H1 (cell line): ENCODE measurements at regions not wholly inside any gene's neighbourhood (a gene's known extent, or its start where the extent isn't known, plus 50 kb on each side); places are given as distances from the start of the nearest gene placed in this dataset.

Experiments used
- CTCF ChIA-PET: fragments of 300-600 bp; sonication (Branson Sonifier 250); formaldehyde crosslinking; loops from one replicate; lab custom pipeline; 2021; ENCODE audit not compliant: partially characterized antibody; lab: Charles Lee
- POLR2A ChIA-PET: fragments of 300-600 bp; sonication (Branson Sonifier 250); formaldehyde crosslinking; loops from one replicate; lab custom pipeline; 2021; ENCODE audit warnings: inconsistent platforms; ENCODE audit not compliant: partially characterized antibody; lab: Charles Lee
- DNase-seq, 2 experiments: peaks; one replicate each; pipeline versions ENCODE4 v3.0.0 to v3.0.0-alpha.2; 2010 to 2022; ENCODE audit warnings: low spot score in 2 of 2, low read depth in 1 of 2, mixed read lengths in 1 of 2
- FAIRE-seq: peaks from 2 replicates; lab custom pipeline; 2011; peaks lifted over from hg19 to GRCh38; lab: Jason Lieb, UNC
- H2AFZ ChIP-seq: 2 replicates; pipeline ENCODE4 v1.8.1; 2012; ENCODE audit warnings: low read length, inconsistent platforms
- H2AK5ac ChIP-seq: 2 replicates; pipeline ENCODE4 v1.6.1; 2013; ENCODE audit warnings: low read depth, low read length
- H2BK120ac ChIP-seq: replicated peaks from 2 replicates; pipeline ENCODE3; 2013; ENCODE audit warnings: low read depth, low read length, inconsistent platforms
- H2BK12ac ChIP-seq: 2 replicates; pipeline ENCODE4 v1.6.1; 2013; ENCODE audit warnings: low read depth, low read length
- H2BK15ac ChIP-seq: 2 replicates; pipeline ENCODE4 v1.6.1; 2013; ENCODE audit warnings: low read length
- H2BK20ac ChIP-seq: 2 replicates; pipeline ENCODE4 v1.6.1; 2013; ENCODE audit warnings: low read length
- H2BK5ac ChIP-seq: 2 replicates; pipeline ENCODE4 v1.6.1; 2013; ENCODE audit warnings: low read depth, low read length
- H3K14ac ChIP-seq: 2 replicates; pipeline ENCODE4 v1.6.1; 2013; ENCODE audit warnings: inconsistent platforms; ENCODE audit not compliant: insufficient read length
- H3K18ac ChIP-seq: 2 replicates; pipeline ENCODE4 v1.6.1; 2013; ENCODE audit warnings: low read length; ENCODE audit errors: extremely low read depth
- H3K23ac ChIP-seq: 2 replicates; pipeline ENCODE4 v1.6.1; 2013; ENCODE audit warnings: inconsistent platforms; ENCODE audit not compliant: insufficient read length
- H3K23me2 ChIP-seq: 2 replicates; pipeline ENCODE4 v1.6.1; 2013; ENCODE audit warnings: low read depth, low read length
- H3K27ac ChIP-seq: 2 replicates; pipeline ENCODE4 v1.6.1; 2011; ENCODE audit warnings: low read depth, low read length, inconsistent platforms
- H3K27me3 ChIP-seq, 4 experiments: replicated peaks in 1 of 4; 1 replicate in 1 of 4; 2 replicates in 3 of 4; pipeline versions ENCODE4 v1.6.1 to v1.8.1; 2011 to 2013; ENCODE audit warnings: low read length in 3 of 4, mild to moderate bottlenecking in 3 of 4, inconsistent platforms in 2 of 4, mixed read lengths in 2 of 4, moderate library complexity in 1 of 4; ENCODE audit not compliant: control insufficient read depth in 3 of 4, insufficient read depth in 3 of 4; ENCODE audit errors: extremely low read depth in 1 of 4
- H3K36me3 ChIP-seq, 4 experiments: 2 replicates each; pipeline versions ENCODE4 v1.6.1 to v1.8.1; 2011 to 2013; ENCODE audit warnings: mild to moderate bottlenecking in 4 of 4, low read length in 3 of 4, moderate library complexity in 2 of 4, control low read depth in 1 of 4, inconsistent platforms in 1 of 4; ENCODE audit not compliant: insufficient read depth in 4 of 4, control insufficient read depth in 2 of 4
- H3K4ac ChIP-seq: replicated peaks from 2 replicates; pipeline ENCODE3; 2013; ENCODE audit warnings: low read length, low read depth, mixed read lengths, inconsistent platforms; ENCODE audit not compliant: insufficient read length
- H3K4me1 ChIP-seq, 4 experiments: replicated peaks in 1 of 4; 1 replicate in 1 of 4; 2 replicates in 3 of 4; pipeline versions ENCODE4 v1.6.1 to v1.8.1; 2011 to 2013; ENCODE audit warnings: low read length in 3 of 4, inconsistent platforms in 2 of 4, mixed read lengths in 1 of 4; ENCODE audit not compliant: insufficient read depth in 4 of 4, control insufficient read depth in 3 of 4
- H3K4me2 ChIP-seq, 2 experiments: 2 replicates each; pipeline versions ENCODE4 v1.6.1 to v1.8.1; 2011 to 2013; ENCODE audit warnings: low read depth in 2 of 2, low read length in 2 of 2, control low read depth in 1 of 2, inconsistent platforms in 1 of 2, mild to moderate bottlenecking in 1 of 2; ENCODE audit not compliant: insufficient read depth in 1 of 2
- H3K4me3 ChIP-seq, 4 experiments: fragments of 200-600, 300-600 bp in 1 of 4; sonication (generic), shearing (Covaris generic), sonication (Bioruptor Twin) in 1 of 4; 2 replicates each; pipeline versions ENCODE4 v1.5.1 to v1.8.1; 2011 to 2016; ENCODE audit warnings: low read length in 4 of 4, low read depth in 3 of 4, control low read depth in 2 of 4, inconsistent platforms in 2 of 4, mild to moderate bottlenecking in 2 of 4, mixed read lengths in 1 of 4, moderate library complexity in 1 of 4; ENCODE audit not compliant: insufficient read depth in 2 of 4; ENCODE audit errors: extremely low read depth in 1 of 4
- H3K56ac ChIP-seq: replicated peaks from 2 replicates; pipeline ENCODE3; 2013; ENCODE audit warnings: low read depth, mild to moderate bottlenecking, mixed read lengths, low read length, inconsistent platforms; ENCODE audit not compliant: insufficient read length
- H3K79me1 ChIP-seq: 2 replicates; pipeline ENCODE4 v1.6.1; 2013; ENCODE audit warnings: low read depth, low read length, control low read depth
- H3K79me2 ChIP-seq, 2 experiments: 2 replicates each; pipeline versions ENCODE4 v1.6.1 to v1.8.1; 2012 to 2013; ENCODE audit warnings: low read length in 2 of 2, mild to moderate bottlenecking in 2 of 2, inconsistent platforms in 1 of 2; ENCODE audit not compliant: insufficient read depth in 2 of 2, control insufficient read depth in 1 of 2
- H3K9ac ChIP-seq, 4 experiments: replicated peaks in 1 of 4; 1 replicate in 1 of 4; 2 replicates in 3 of 4; pipeline versions ENCODE4 v1.6.1 to v1.8.1; 2011 to 2013; ENCODE audit warnings: low read depth in 3 of 4, low read length in 3 of 4, control low read depth in 2 of 4, mild to moderate bottlenecking in 2 of 4, moderate library complexity in 2 of 4, inconsistent platforms in 1 of 4; ENCODE audit errors: extremely low read depth in 1 of 4
- H3K9me3 ChIP-seq, 2 experiments: 2 replicates each; pipeline versions ENCODE4 v1.6.1 to v1.8.1; 2012 to 2013; ENCODE audit warnings: mild to moderate bottlenecking in 2 of 2, moderate library complexity in 2 of 2, control low read depth in 1 of 2, inconsistent platforms in 1 of 2, low read depth in 1 of 2, low read length in 1 of 2, mixed read lengths in 1 of 2; ENCODE audit not compliant: insufficient read depth in 2 of 2
- H4K20me1 ChIP-seq, 2 experiments: replicated peaks in 1 of 2; 2 replicates each; pipeline versions ENCODE3 to v1.8.1; 2011 to 2013; ENCODE audit warnings: inconsistent platforms in 2 of 2, low read length in 2 of 2, mild to moderate bottlenecking in 1 of 2; ENCODE audit not compliant: insufficient read depth in 2 of 2, control insufficient read depth in 1 of 2
- H4K5ac ChIP-seq: 2 replicates; pipeline ENCODE4 v1.6.1; 2013; ENCODE audit warnings: low read length, low read depth, mixed read lengths, inconsistent platforms; ENCODE audit not compliant: insufficient read length
- H4K8ac ChIP-seq: 2 replicates; pipeline ENCODE4 v1.8.0; 2013; ENCODE audit warnings: mild to moderate bottlenecking, moderate library complexity, low read length, inconsistent platforms; ENCODE audit not compliant: insufficient read depth; ENCODE audit errors: extremely low read depth
- H4K91ac ChIP-seq: replicated peaks from 2 replicates; pipeline ENCODE3; 2013; ENCODE audit warnings: low read length, mixed read lengths, inconsistent platforms; ENCODE audit not compliant: insufficient read length
- CREB1 ChIP-seq: IDR thresholded peaks from 2 replicates; pipeline ENCODE4 v1.6.1; 2012; ENCODE audit warnings: inconsistent platforms
- CTCF ChIP-seq, 3 experiments: IDR thresholded peaks; 1 replicate in 2 of 3; 2 replicates in 1 of 3; pipeline versions ENCODE4 v1.5.1 to v1.6.1; 2011; ENCODE audit warnings: low read length in 3 of 3, mild to moderate bottlenecking in 3 of 3, inconsistent platforms in 2 of 3, low read depth in 1 of 3, moderate library complexity in 1 of 3; ENCODE audit not compliant: insufficient read depth in 1 of 3; ENCODE audit errors: control extremely low read depth in 1 of 3
- EZH2 ChIP-seq: fragments of 200-600 bp; sonication (generic); IDR thresholded peaks from 2 replicates; pipeline ENCODE4 v1.7.1; 2012; ENCODE audit warnings: low read depth, mild to moderate bottlenecking, moderate library complexity, low read length, inconsistent platforms; ENCODE audit not compliant: severe bottlenecking
- GABPA ChIP-seq: IDR thresholded peaks from 2 replicates; pipeline ENCODE4 v1.6.1; 2011; ENCODE audit warnings: mild to moderate bottlenecking, low read length, moderate library complexity, borderline replicate concordance; ENCODE audit not compliant: insufficient read depth
- GTF2F1 ChIP-seq: IDR thresholded peaks from 2 replicates; pipeline ENCODE4 v1.6.1; 2012; ENCODE audit warnings: low read depth, low read length, improper control_type of control experiment, borderline replicate concordance
- RXRA ChIP-seq: IDR thresholded peaks from 2 replicates; pipeline ENCODE4 v1.6.1; 2011; ENCODE audit warnings: low read depth, mild to moderate bottlenecking, low read length, moderate library complexity; ENCODE audit not compliant: insufficient read depth
- SP4 ChIP-seq: IDR thresholded peaks from 2 replicates; pipeline ENCODE4 v1.6.1; 2012; ENCODE audit warnings: low read length, inconsistent platforms
- SRF ChIP-seq: IDR thresholded peaks from 2 replicates; pipeline ENCODE4 v1.6.1; 2011; ENCODE audit warnings: mild to moderate bottlenecking, low read depth, low read length, moderate library complexity
- SUZ12 ChIP-seq: fragments of 200-600 bp; sonication (generic); IDR thresholded peaks from 2 replicates; pipeline ENCODE4 v1.6.1; 2012; ENCODE audit warnings: mild to moderate bottlenecking, inconsistent platforms, low read length, moderate library complexity, mixed read lengths
- TCF12 ChIP-seq: IDR thresholded peaks from 2 replicates; pipeline ENCODE4 v1.6.1; 2011; ENCODE audit warnings: low read depth, mild to moderate bottlenecking, low read length
- WGBS, 2 experiments: shearing (Covaris generic) in 1 of 2; methylation state at CpG; one replicate each; pipeline versions ENCODE4 v1.1.6 to v1.1.7; 2013 to 2015; ENCODE audit warnings: low lambda C conversion rate in 2 of 2, mixed read lengths in 2 of 2, inconsistent platforms in 1 of 2, low coverage in 1 of 2, missing lambda C conversion rate in 1 of 2; ENCODE audit not compliant: insufficient replicate concordance in 2 of 2, insufficient coverage in 1 of 2, insufficient read length in 1 of 2; ENCODE audit errors: extremely low coverage in 1 of 2, missing lambda C conversion rate in 1 of 2; 5-methylcytosine and 5-hydroxymethylcytosine counted together
- TF ChIP-seq, protein P1 (sequence below): IDR thresholded peaks from 2 replicates; pipeline ENCODE4 v1.6.1; 2011; ENCODE audit warnings: low read length, improper control_type of control experiment

DNA sequence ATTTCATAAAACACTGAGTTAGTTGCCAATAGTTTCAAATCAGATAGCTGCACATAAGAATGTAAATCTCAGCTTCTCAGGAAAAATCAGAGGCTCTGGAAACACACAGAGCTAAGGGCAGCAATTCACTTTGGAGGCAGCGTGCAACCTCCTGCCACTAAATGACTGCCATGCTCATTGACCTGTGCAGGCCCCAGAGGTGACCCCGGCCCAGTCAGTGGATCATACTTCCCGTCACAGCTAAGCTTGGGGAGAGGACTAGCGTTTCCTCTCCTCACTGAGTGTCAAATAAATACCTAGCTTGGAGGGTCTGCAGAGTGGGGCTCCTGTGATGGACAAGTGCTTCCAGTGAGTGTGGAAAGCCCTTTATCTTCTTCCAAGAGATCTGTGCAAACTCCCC lies 67.2 kb downstream of the UQCRFS1 start:
- WGBS, 2 experiments = 82% methylated on average over 4 of the region's 4 CpGs; no CpG with 5 or more reads in 1 of the 2 experiments
- Histone ChIP-seq H2AK5ac (no peak overlapping the region), H3K9ac (no peak overlapping the region), H4K20me1 (no peaks in the 10 kb centered on the region), H2AFZ (no peak overlapping the region), H3K56ac (no peak overlapping the region), H3K4me1 (no peaks in the 10 kb centered on the region), H4K91ac (no peak overlapping the region), H3K79me1 (no peaks in the 10 kb centered on the region), H3K9me3 (no peaks in the 10 kb centered on the region), H4K5ac (no peak overlapping the region), H3K4me3 (no peak overlapping the region), H3K4me2 (no peak overlapping the region), H2BK5ac (no peak overlapping the region), H3K27me3 (peaks cover 0 to 6% (median 2%) of the 10 kb centered on the region in 4 experiments; a peak in 2 of 7 replicates), H4K8ac (0 out of 2 replicates have a peak overlapping the region, but pooled peaks have one; percentile 39), H2BK120ac (no peak overlapping the region), H3K36me3 (no peaks in the 10 kb centered on the region), H3K14ac (no peak overlapping the region), H3K79me2 (no peaks in the 10 kb centered on the region), H2BK20ac (no peak overlapping the region), H3K18ac (no peak overlapping the region), H3K4ac (no peak overlapping the region), H2BK15ac (no peak overlapping the region), H2BK12ac (no peak overlapping the region), H3K23me2 (no peaks in the 10 kb centered on the region; the same call in 1 of the 2 replicates), H3K23ac (no peak overlapping the region), H3K27ac (no peak overlapping the region)
- DNase-seq (no peak), FAIRE-seq (no peak)
- CTCF ChIA-PET = interaction anchor here (0.6 to 1.8 kb wide), 3 partner anchors 13 to 118 kb away, joined by 3 to 4 read pairs (median 3); no protein-coding TSS in a partner anchor
- POLR2A ChIA-PET = no interaction called here
- no peak for TF ChIP-seq RXRA
- TF ChIP-seq, protein P1, sequence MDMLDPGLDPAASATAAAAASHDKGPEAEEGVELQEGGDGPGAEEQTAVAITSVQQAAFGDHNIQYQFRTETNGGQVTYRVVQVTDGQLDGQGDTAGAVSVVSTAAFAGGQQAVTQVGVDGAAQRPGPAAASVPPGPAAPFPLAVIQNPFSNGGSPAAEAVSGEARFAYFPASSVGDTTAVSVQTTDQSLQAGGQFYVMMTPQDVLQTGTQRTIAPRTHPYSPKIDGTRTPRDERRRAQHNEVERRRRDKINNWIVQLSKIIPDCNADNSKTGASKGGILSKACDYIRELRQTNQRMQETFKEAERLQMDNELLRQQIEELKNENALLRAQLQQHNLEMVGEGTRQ = no peak
- TF ChIP-seq SP4 = no peak
- TF ChIP-seq GABPA = no peak
- TF ChIP-seq TCF12 = no peak
- no peak for TF ChIP-seq SRF
- no peak for TF ChIP-seq CREB1
- no peak for TF ChIP-seq CTCF (IDR thresholded peaks at IDR 0.05; ENCODE audit: control extremely low read depth in 1 of 3, insufficient read depth in 1 of 3, low read depth in 1 of 3, low read length in 3 of 3)
- TF ChIP-seq SUZ12 = no peak
- no peak for TF ChIP-seq EZH2
- TF ChIP-seq GTF2F1 = no peak
